HCT116 (cell line): ENCODE measurements at regions not wholly inside any gene's neighbourhood (a gene's known extent, or its start where the extent isn't known, plus 50 kb on each side); places are given as distances from the start of the nearest gene placed in this dataset.

Experiments
- ATAC-seq: fragments of 200-7000 bp; cut with Tn5 transposase; 2 replicates; pipeline ENCODE4 v1.9.1; 2020; ENCODE audit warnings: mild to moderate bottlenecking, moderate library complexity
- BruUV-seq: library from RNA; stranded (reverse); fragments of 400-500 nt; replicated peaks from 2 replicates; lab custom pipeline; 2021; lab: Mats Ljungman, UMichigan
- CTCF ChIA-PET: fragments of 300-600 bp; sonication (Branson Sonifier 250); formaldehyde crosslinking; loops from one replicate; lab custom pipeline; 2021; ENCODE audit warnings: antibody characterized with exemption; lab: Charles Lee
- POLR2A ChIA-PET: fragments of 300-600, 350-600 bp; sonication (Branson Sonifier 250); formaldehyde crosslinking; loops from one replicate; lab custom pipeline; 2021; ENCODE audit warnings: antibody characterized with exemption; lab: Charles Lee
- RAD21 ChIA-PET, 2 experiments: fragments of 300-600 bp; sonication (Branson Sonifier 250); formaldehyde crosslinking; loops; one replicate each; lab custom pipeline; 2023; ENCODE audit warnings: low total read pairs in 2 of 2; ENCODE audit not compliant: uncharacterized antibody in 2 of 2, unreplicated experiment in 2 of 2, low non-redundant PET in 1 of 2; lab: Charles Lee
- DNase-seq: peaks from one replicate; pipeline ENCODE4 v3.0.0-alpha.2; 2010; ENCODE audit warnings: low read depth, low spot score
- H2AFZ ChIP-seq: fragments of 200-600 bp; shearing (Covaris generic), sonication (generic); 2 replicates; pipeline ENCODE4 v1.6.1; 2017; ENCODE audit warnings: low read depth, mixed run types, mixed read lengths, antibody characterized with exemption, low read length; ENCODE audit not compliant: poor library complexity, severe bottlenecking
- H3K27ac ChIP-seq: 2 replicates; pipeline ENCODE4 v1.5.1; 2012; ENCODE audit warnings: low read depth, low read length
- H3K27me3 ChIP-seq: fragments of 200-600 bp; sonication (generic); 2 replicates; pipeline ENCODE4 v1.6.1; 2016; ENCODE audit warnings: mixed run types, low read length, mixed read lengths; ENCODE audit not compliant: insufficient read depth
- H3K36me3 ChIP-seq, 2 experiments: fragments of 200-500 bp in 1 of 2; fragments of 200-600 bp in 1 of 2; sonication (Bioruptor generic) in 1 of 2; sonication (generic) in 1 of 2; 2 replicates each; pipeline versions ENCODE4 v1.5.1 to v1.6.1; 2014 to 2016; ENCODE audit warnings: low read length in 2 of 2, inconsistent platforms in 1 of 2, mixed read lengths in 1 of 2, mixed run types in 1 of 2; ENCODE audit not compliant: insufficient read depth in 2 of 2, control insufficient read depth in 1 of 2
- H3K4me1 ChIP-seq, 2 experiments: fragments of 200-600 bp in 1 of 2; sonication (generic) in 1 of 2; 2 replicates each; pipeline versions ENCODE4 v1.5.1 to v1.6.1; 2012 to 2017; ENCODE audit warnings: low read length in 2 of 2, inconsistent platforms in 1 of 2, mild to moderate bottlenecking in 1 of 2, mixed read lengths in 1 of 2, mixed run types in 1 of 2, moderate library complexity in 1 of 2; ENCODE audit not compliant: insufficient read depth in 2 of 2, control insufficient read depth in 1 of 2
- H3K4me2 ChIP-seq: fragments of 200-600 bp; sonication (generic); 2 replicates; pipeline ENCODE4 v1.6.1; 2017; ENCODE audit warnings: mixed run types, low read length, mixed read lengths
- H3K4me3 ChIP-seq, 2 experiments: fragments of 200-600 bp in 1 of 2; sonication (generic) in 1 of 2; replicated peaks in 1 of 2; 2 replicates each; pipeline ENCODE4 v1.5.1; 2011 to 2016; ENCODE audit warnings: low read length in 2 of 2, control low read depth in 1 of 2, low read depth in 1 of 2, mild to moderate bottlenecking in 1 of 2, mixed read lengths in 1 of 2, mixed run types in 1 of 2
- H3K79me2 ChIP-seq: fragments of 200-600 bp; sonication (generic); 2 replicates; pipeline ENCODE4 v1.6.1; 2017; ENCODE audit warnings: mild to moderate bottlenecking, mixed run types, low read length, moderate library complexity, mixed read lengths; ENCODE audit not compliant: insufficient read depth
- H3K9ac ChIP-seq: fragments of 200-600 bp; sonication (generic); 2 replicates; pipeline ENCODE4 v1.6.1; 2016; ENCODE audit warnings: low read length, mixed read lengths
- H3K9me2 ChIP-seq: fragments of 200-600 bp; sonication (generic), shearing (Covaris generic); 2 replicates; pipeline ENCODE4 v1.6.1; 2017; ENCODE audit warnings: mixed run types, mild to moderate bottlenecking, moderate library complexity; ENCODE audit not compliant: insufficient read depth
- H3K9me3 ChIP-seq, 2 experiments: fragments of 200-500 bp in 1 of 2; fragments of 200-600 bp in 1 of 2; sonication (Bioruptor generic) in 1 of 2; sonication (generic) in 1 of 2; 2 replicates each; pipeline ENCODE4 v1.6.1; 2014 to 2017; ENCODE audit warnings: low read length in 2 of 2, mixed read lengths in 2 of 2, inconsistent platforms in 1 of 2, low read depth in 1 of 2, mild to moderate bottlenecking in 1 of 2, mixed run types in 1 of 2, moderate library complexity in 1 of 2; ENCODE audit not compliant: control insufficient read depth in 1 of 2, insufficient read depth in 1 of 2
- H4K20me1 ChIP-seq: fragments of 200-600 bp; sonication (generic), shearing (Covaris generic); 2 replicates; pipeline ENCODE4 v1.6.1; 2017; ENCODE audit warnings: mixed run types, mild to moderate bottlenecking, moderate library complexity; ENCODE audit not compliant: insufficient read depth
- CBX3 ChIP-seq: IDR thresholded peaks from 2 replicates; pipeline ENCODE4 v1.6.1; 2012; ENCODE audit warnings: low read depth
- CEBPB ChIP-seq: IDR thresholded peaks from 2 replicates; pipeline ENCODE4 v1.6.1; 2012; ENCODE audit warnings: low read depth
- ELF1 ChIP-seq: IDR thresholded peaks from 2 replicates; pipeline ENCODE4 v1.6.1; 2012; ENCODE audit warnings: low read depth, borderline replicate concordance
- EZH2 ChIP-seq: fragments of 200-600 bp; sonication (generic); IDR thresholded peaks from 2 replicates; pipeline ENCODE4 v1.6.1; 2017; ENCODE audit warnings: antibody characterized with exemption, mixed run types
- EZH2phosphoT487 ChIP-seq: fragments of 200-600 bp; IDR thresholded peaks from 2 replicates; pipeline ENCODE4 v1.6.1; 2018; ENCODE audit warnings: antibody characterized with exemption, borderline replicate concordance
- JUND ChIP-seq: IDR thresholded peaks from 2 replicates; pipeline ENCODE4 v1.6.1; 2012
- POLR2A ChIP-seq: IDR thresholded peaks from 2 replicates; pipeline ENCODE4 v1.7.0; 2011; ENCODE audit warnings: borderline replicate concordance; ENCODE audit not compliant: insufficient read depth, insufficient read length; ENCODE audit errors: extremely low read depth
- POLR2AphosphoS5 ChIP-seq: IDR thresholded peaks from 2 replicates; pipeline ENCODE4 v1.6.1; 2011; ENCODE audit warnings: mild to moderate bottlenecking, low read depth, low read length, moderate library complexity
- RAD21 ChIP-seq: IDR thresholded peaks from 2 replicates; pipeline ENCODE4 v1.6.1; 2012; ENCODE audit warnings: low read depth, mild to moderate bottlenecking
- REST ChIP-seq: IDR thresholded peaks from 2 replicates; pipeline ENCODE4 v1.6.1; 2012; ENCODE audit warnings: low read depth
- SRF ChIP-seq: IDR thresholded peaks from 2 replicates; pipeline ENCODE4 v1.6.1; 2012; ENCODE audit warnings: low read depth
- TCF7L2 ChIP-seq: IDR thresholded peaks from 2 replicates; pipeline ENCODE4 v1.7.0; 2011; ENCODE audit warnings: borderline replicate concordance, inconsistent platforms; ENCODE audit not compliant: insufficient read depth, insufficient read length; ENCODE audit errors: extremely low read depth
- YY1 ChIP-seq: IDR thresholded peaks from 2 replicates; pipeline ENCODE4 v1.6.1; 2011; ENCODE audit warnings: low read length, low read depth, moderate library complexity, mild to moderate bottlenecking; ENCODE audit not compliant: insufficient replicate concordance; ENCODE audit errors: extremely low read depth
- ZFX ChIP-seq: fragments of 450-650 bp; IDR thresholded peaks from 2 replicates; pipeline ENCODE4 v1.6.1; 2017
- ZNF274 ChIP-seq: fragments of 200-500 bp; sonication (Bioruptor generic); IDR thresholded peaks from 2 replicates; pipeline ENCODE4 v1.6.1; 2014; ENCODE audit warnings: mild to moderate bottlenecking, low read depth, low read length, inconsistent platforms
- intact Hi-C: fragments of 100-400 bp; cut with micrococcal nuclease; formaldehyde crosslinking; loops from 2 replicates; pipeline ENCODE4 v1.10.0; 2022
- TF ChIP-seq, protein P1 (sequence below): IDR thresholded peaks from 2 replicates; pipeline ENCODE4 v1.6.1; 2011; ENCODE audit warnings: mild to moderate bottlenecking, low read length, moderate library complexity; ENCODE audit not compliant: insufficient replicate concordance; ENCODE audit errors: extremely low read depth
- TF ChIP-seq, protein P2 (sequence below): IDR thresholded peaks from 2 replicates; pipeline ENCODE4 v1.6.1; 2012

GRCh38 chr4:129901205-129901604 is 805.3 kb downstream of the C4orf33 start:
- DNase-seq (no peak), ATAC-seq (no peak)
- H3K27ac ChIP-seq: no peak overlapping the region
- H3K36me3 ChIP-seq: no peaks in the 10 kb centered on the region
- BruUV-seq: no TSS peak
- H3K9ac ChIP-seq: no peak overlapping the region
- H3K4me2 ChIP-seq: no peak overlapping the region
- no peaks in the 10 kb centered on the region for H3K79me2 ChIP-seq
- ChIA-PET CTCF (no interaction called here), POLR2A (no interaction called here), RAD21 (no interaction called here)
- intact Hi-C loops: no loop called here
- H4K20me1 ChIP-seq: no peaks in the 10 kb centered on the region
- H3K9me3 ChIP-seq: no peaks in the 10 kb centered on the region
- H3K4me3 ChIP-seq: no peak overlapping the region
- no peak overlapping the region for H2AFZ ChIP-seq
- no peaks in the 10 kb centered on the region for H3K4me1 ChIP-seq
- H3K27me3 ChIP-seq: no peaks in the 10 kb centered on the region
- H3K9me2 ChIP-seq: no peaks in the 10 kb centered on the region
- TF ChIP-seq YY1 (no peak), POLR2A (no peak), RAD21 (no peak), CEBPB (no peak), SRF (no peak)
- TF ChIP-seq, protein P1, sequence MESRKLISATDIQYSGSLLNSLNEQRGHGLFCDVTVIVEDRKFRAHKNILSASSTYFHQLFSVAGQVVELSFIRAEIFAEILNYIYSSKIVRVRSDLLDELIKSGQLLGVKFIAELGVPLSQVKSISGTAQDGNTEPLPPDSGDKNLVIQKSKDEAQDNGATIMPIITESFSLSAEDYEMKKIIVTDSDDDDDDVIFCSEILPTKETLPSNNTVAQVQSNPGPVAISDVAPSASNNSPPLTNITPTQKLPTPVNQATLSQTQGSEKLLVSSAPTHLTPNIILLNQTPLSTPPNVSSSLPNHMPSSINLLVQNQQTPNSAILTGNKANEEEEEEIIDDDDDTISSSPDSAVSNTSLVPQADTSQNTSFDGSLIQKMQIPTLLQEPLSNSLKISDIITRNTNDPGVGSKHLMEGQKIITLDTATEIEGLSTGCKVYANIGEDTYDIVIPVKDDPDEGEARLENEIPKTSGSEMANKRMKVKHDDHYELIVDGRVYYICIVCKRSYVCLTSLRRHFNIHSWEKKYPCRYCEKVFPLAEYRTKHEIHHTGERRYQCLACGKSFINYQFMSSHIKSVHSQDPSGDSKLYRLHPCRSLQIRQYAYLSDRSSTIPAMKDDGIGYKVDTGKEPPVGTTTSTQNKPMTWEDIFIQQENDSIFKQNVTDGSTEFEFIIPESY: no peak

DNA sequence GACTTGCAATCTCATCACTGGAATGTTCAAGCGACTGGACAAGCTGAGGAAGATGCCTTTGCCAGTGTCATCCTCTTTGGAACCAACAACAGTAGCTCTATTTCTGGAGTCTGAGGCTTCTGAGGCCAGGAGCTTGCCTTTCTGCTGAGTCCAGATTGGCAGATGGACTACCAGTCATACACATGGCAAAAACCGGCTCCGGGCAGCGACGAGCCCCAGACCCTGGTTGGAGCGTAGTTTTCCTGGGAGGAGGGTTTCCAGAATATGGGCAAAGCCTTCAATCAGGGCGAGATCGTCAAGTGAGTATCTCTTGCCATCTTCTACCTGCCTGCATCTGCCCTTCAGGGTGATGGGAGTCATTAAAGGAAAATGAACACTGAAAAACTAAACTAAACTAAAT is 807.9 kb downstream of the C4orf33 start:
- H3K4me1 ChIP-seq: no peaks in the 10 kb centered on the region
- H3K36me3 ChIP-seq: no peaks in the 10 kb centered on the region
- DNase-seq (no peak), ATAC-seq (no peak)
- no peak overlapping the region for H3K4me3 ChIP-seq
- TF ChIP-seq TCF7L2 (no peak), ZFX (no peak), EZH2phosphoT487 (no peak), REST (no peak), ELF1 (no peak), POLR2AphosphoS5 (no peak), SRF (no peak), POLR2A (no peak), CBX3 (no peak), YY1 (no peak), JUND (no peak), ZNF274 (no peak), EZH2 (no peak)
- TF ChIP-seq, protein P2, sequence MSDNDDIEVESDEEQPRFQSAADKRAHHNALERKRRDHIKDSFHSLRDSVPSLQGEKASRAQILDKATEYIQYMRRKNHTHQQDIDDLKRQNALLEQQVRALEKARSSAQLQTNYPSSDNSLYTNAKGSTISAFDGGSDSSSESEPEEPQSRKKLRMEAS: no peak
- no TSS peak for BruUV-seq
- H3K27ac ChIP-seq: no peak overlapping the region
- H3K27me3 ChIP-seq: no peaks in the 10 kb centered on the region
- no peak overlapping the region for H3K4me2 ChIP-seq
- H3K9me2 ChIP-seq: no peaks in the 10 kb centered on the region
- H2AFZ ChIP-seq: no peak overlapping the region
- ChIA-PET CTCF (no interaction called here), POLR2A (no interaction called here), RAD21 (no interaction called here)
- no peaks in the 10 kb centered on the region for H3K79me2 ChIP-seq
- no peaks in the 10 kb centered on the region for H4K20me1 ChIP-seq
- no peaks in the 10 kb centered on the region for H3K9me3 ChIP-seq
- no peak overlapping the region for H3K9ac ChIP-seq
- intact Hi-C loops: no loop called here
